ENCODE measurements at regions not wholly inside any gene's neighbourhood (a gene's known extent, or its start where the extent isn't known, plus 50 kb on each side); places are given as distances from the start of the nearest gene placed in this dataset.
"Not testable (repeated sequence)": the region's sequence is repeated elsewhere in the genome, so short reads cannot be mapped to it uniquely, and the experiment has no call there.

DNA sequence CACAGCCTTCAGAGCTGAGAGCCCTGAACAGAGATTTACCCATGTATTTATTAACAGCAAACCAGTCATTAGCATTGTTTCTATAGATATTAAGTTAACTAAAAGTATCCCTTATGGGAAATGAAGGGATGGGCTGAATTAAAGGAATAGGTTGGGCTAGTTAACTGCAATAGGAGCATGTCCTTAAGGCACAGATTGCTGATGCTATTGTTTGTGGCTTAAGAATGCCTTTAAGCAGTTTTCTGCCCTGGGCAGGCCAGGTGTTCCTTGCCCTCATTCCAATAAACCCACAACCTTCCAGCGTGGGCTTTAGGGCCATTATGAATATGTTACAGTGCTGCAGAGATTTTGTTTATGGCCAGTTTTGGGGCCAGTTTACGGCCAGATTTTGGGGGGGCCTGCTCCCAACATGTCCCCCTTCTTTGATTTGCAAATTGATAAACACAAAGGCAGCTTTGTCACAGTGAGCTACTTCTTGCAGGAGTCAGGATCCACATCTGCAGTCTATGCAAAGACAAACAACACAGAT lies 61.2 kb upstream of the FMNL2 start:
- DNase-seq (ENCODE audit: low read depth) = not testable (repeated sequence)

DNA sequence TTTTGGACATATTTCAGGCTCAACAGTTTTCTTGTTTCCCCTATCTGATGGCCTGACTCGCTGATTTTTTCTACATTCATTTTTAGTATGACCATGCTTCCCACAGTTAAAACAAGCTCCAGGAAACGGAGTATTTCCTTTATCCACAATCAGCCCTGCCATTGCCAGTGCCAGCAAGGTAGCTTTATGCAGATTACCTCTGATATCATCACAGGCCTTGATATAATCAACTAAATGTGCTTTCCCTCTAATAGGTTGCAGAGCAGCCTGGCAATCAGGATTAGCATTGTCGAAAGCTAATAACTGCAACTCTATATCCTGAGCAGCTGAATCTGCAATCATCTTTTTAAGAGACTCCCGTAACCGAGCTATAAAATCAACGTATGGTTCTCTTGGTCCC lies 57.1 kb upstream of the FMNL2 start:
- not testable (repeated sequence) for DNase-seq (ENCODE audit: low read depth)

DNA sequence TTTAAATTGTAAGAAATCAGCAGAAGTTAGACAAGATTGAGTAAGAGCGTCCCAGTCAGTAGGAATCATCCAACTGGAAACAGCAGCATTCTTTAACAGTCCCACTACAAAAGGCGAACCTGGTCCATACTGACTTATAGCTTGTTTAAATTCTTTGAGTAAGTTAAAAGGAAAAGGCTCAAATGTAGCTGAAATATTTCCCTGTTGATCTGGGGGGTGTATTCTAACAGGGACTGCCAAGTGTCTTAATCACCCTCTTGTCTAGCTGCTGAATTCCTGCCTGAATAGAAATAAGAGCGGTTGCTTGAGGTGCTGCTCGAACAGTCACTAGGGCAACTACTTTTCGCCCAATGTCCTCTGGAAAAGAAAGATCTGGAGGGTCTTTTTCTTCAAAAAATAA lies 56.4 kb upstream of the FMNL2 start:
- DNase-seq (ENCODE audit: low read depth) = no peak

DNA sequence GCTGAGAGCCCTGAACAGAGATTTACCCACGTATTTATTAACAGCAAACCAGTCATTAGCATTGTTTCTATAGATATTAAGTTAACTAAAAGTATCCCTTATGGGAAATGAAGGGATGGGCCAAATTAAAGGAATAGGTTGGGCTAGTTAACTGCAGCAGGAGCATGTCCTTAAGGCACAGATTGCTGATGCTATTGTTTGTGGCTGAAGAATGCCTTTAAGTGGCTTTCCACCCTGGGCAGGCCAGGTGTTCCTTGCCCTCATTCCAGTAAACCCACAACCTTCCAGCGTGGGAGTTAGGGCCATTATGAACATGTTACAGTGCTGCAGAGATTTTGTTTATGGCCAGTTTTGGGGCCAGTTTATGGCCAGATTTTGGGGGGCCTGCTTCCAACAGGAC lies 55.6 kb upstream of the FMNL2 start:
- not testable (repeated sequence) for DNase-seq (ENCODE audit: low read depth)

DNA sequence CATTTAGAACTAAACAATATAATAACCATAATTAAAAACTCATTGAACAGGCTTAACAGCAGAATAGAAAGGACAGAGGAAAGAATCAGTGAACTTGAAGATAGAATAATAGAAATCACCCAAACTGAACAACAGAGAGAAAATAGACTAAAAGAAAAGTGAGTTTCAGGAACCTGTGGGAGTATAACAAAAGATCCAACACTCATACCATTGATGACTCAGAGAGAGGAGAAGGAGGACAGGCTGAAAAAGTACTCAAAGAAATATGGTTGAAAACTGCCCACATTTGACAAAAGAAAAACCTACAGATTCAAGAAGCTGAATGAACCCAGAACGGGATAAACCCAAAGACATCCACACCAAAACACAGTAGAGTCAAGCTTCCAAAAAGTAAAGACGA lies 54.2 kb upstream of the FMNL2 start:
- no peak for DNase-seq (ENCODE audit: low read depth)

DNA sequence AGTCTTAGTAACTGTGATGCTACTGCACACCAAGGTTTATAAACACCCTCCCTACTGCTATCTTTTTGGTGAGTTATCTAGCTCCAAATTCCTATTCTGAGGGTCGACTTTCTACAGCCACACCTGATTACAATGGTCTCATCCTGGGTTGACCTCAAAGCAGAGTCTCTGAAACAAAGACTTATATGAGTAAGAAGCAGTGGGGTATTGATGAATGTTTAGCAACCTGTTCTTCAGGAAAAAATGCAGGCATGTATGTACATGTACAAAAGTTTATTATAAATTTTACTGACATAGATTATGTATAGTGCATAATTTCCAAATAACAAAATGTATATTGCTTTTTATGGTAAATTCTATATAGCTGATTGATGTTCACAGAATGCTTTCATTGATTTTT lies 51.6 kb upstream of the FMNL2 start:
- DNase-seq (ENCODE audit: low read depth) = no peak

DNA sequence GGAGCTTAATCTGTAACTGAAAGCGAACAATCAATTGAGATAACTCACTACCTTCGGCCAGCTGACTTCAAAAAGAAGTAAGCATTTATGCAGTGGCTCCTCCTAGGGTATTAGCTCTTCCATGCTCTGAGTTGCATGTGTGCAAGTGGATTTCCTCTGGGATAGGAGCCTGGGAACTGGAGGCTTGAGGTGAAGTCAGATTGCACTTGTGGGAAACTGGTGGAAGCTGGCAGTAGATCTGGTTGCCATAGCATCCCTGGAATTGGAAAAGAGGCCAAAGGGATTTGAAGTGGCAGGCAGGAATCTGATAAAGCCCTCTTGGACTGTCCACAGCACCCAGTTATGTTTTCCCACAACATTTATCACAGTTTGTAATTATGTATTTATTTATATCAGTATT lies 50.6 kb upstream of the FMNL2 start:
- DNase-seq (ENCODE audit: low read depth) = peak; percentile 11

All from stromal cell of bone marrow (primary cell).